Mucosa of descending colon (tissue), 3 donors: ENCODE measurements at regions not wholly inside any gene's neighbourhood (a gene's known extent, or its start where the extent isn't known, plus 50 kb on each side); places are given as distances from the start of the nearest gene placed in this dataset.

Source experiments
- ATAC-seq: fragments of 200-7000 bp; cut with Tn5 transposase; one replicate; pipeline ENCODE4 v1.9.1; 2020; ENCODE audit warnings: mild to moderate bottlenecking, moderate library complexity
- DNase-seq, 3 donors: peaks; one replicate each; pipeline ENCODE4 v3.0.0-alpha.2; 2020
- H3K36me3 ChIP-seq: fragments of 200-600 bp; one replicate; pipeline ENCODE4 v1.8.0; 2021; ENCODE audit warnings: low read depth, mild to moderate bottlenecking
- H3K4me1 ChIP-seq: fragments of 200-600 bp; one replicate; pipeline ENCODE4 v1.8.0; 2021; ENCODE audit warnings: low read depth, mild to moderate bottlenecking
- H3K4me3 ChIP-seq: fragments of 200-600 bp; one replicate; pipeline ENCODE4 v1.8.0; 2021; ENCODE audit warnings: mild to moderate bottlenecking
- H3K9me3 ChIP-seq: fragments of 200-600 bp; one replicate; pipeline ENCODE4 v1.8.0; 2021; ENCODE audit warnings: mild to moderate bottlenecking
- CTCF ChIP-seq: fragments of 200-600 bp; IDR thresholded peaks from one replicate; pipeline ENCODE4 v1.8.0; 2022; ENCODE audit warnings: antibody characterized with exemption, mild to moderate bottlenecking
- intact Hi-C, 2 donors: fragments of 100-400 bp; cut with DNase I in 1 of 2; cut with micrococcal nuclease in 1 of 2; formaldehyde crosslinking; loops; one replicate each; pipeline versions ENCODE4 v1.11.0 to v1.11.1; 2022; cut with DNase I, micrococcal nuclease
- donor health status: DM: no; HTN: no; CAD: no; lungs with moderate emphysema.
- donor health status: DM: no; HTN: no; CAD: no.
- donor health status: DM: no; HTN: yes; CAD: no.

GRCh38 chr5:153900703-153901395 lies 137.9 kb downstream of the FAM114A2 start:
- Histone ChIP-seq H3K9me3 (no peaks in the 10 kb centered on the region), H3K4me1 (no peaks in the 10 kb centered on the region), H3K36me3 (no peaks in the 10 kb centered on the region), H3K4me3 (no peak overlapping the region)
- no peak for TF ChIP-seq CTCF
- no peak for ATAC-seq
- DNase-seq: no peak
- intact Hi-C loops: no loop called here

GRCh38 chr5:153899746-153900145 lies 139.0 kb downstream of the FAM114A2 start:
- Histone ChIP-seq H3K36me3 (no peaks in the 10 kb centered on the region), H3K4me3 (no peak overlapping the region), H3K4me1 (no peaks in the 10 kb centered on the region), H3K9me3 (no peaks in the 10 kb centered on the region)
- intact Hi-C loops: no loop called here
- no peak for ATAC-seq
- DNase-seq: no peak
- TF ChIP-seq CTCF: no peak

- DNase-seq: peak in 1 of 3 donors; percentile 19
- no peak for TF ChIP-seq CTCF
- intact Hi-C loops: no loop called here
- Histone ChIP-seq H3K4me1 (no peaks in the 10 kb centered on the region), H3K36me3 (no peaks in the 10 kb centered on the region), H3K4me3 (no peak overlapping the region), H3K9me3 (no peaks in the 10 kb centered on the region)
- peak; percentile 20 for ATAC-seq
These were observed 142.0 kb downstream of the FAM114A2 start for GRCh38 chr5:153896701-153897100.

GRCh38 chr5:153896117-153896516 lies 142.6 kb downstream of the FAM114A2 start:
- Histone ChIP-seq H3K4me3 (no peak overlapping the region), H3K4me1 (no peaks in the 10 kb centered on the region), H3K36me3 (no peaks in the 10 kb centered on the region), H3K9me3 (no peaks in the 10 kb centered on the region)
- no peak for TF ChIP-seq CTCF
- intact Hi-C loops: no loop called here
- ATAC-seq: no peak
- no peak for DNase-seq

GRCh38 chr5:153895266-153895665 lies 143.4 kb downstream of the FAM114A2 start:
- Histone ChIP-seq H3K4me1 (no peaks in the 10 kb centered on the region), H3K4me3 (no peak overlapping the region), H3K9me3 (no peaks in the 10 kb centered on the region), H3K36me3 (no peaks in the 10 kb centered on the region)
- TF ChIP-seq CTCF: no peak
- ATAC-seq: no peak
- DNase-seq: no peak
- intact Hi-C loops: no loop called here

- no peaks in the 10 kb centered on the region for H3K9me3 ChIP-seq
- H3K36me3 ChIP-seq: no peaks in the 10 kb centered on the region
- TF ChIP-seq CTCF: no peak
- H3K4me3 ChIP-seq: no peak overlapping the region
- H3K4me1 ChIP-seq: no peaks in the 10 kb centered on the region
- intact Hi-C loops: no loop called here
- DNase-seq (no peak), ATAC-seq (no peak)
These were observed 144.9 kb downstream of the FAM114A2 start for GRCh38 chr5:153893817-153894216.
